Small intestine (tissue), 7 donors: ENCODE measurements at regions not wholly inside any gene's neighbourhood (a gene's known extent, or its start where the extent isn't known, plus 50 kb on each side); places are given as distances from the start of the nearest gene placed in this dataset.

Experiments used
- DNase-seq, 2 donors: peaks; one replicate each; pipeline versions ENCODE4 v3.0.0 to v3.0.0-alpha.2; 2013
- FAIRE-seq: peaks from 2 replicates; lab custom pipeline; 2012; peaks lifted over from hg19 to GRCh38; lab: Jason Lieb, UNC
- H3K27ac ChIP-seq, 3 donors: one replicate each; pipeline ENCODE4 v1.5.1; 2013; ENCODE audit warnings: low read length in 2 of 3, mild to moderate bottlenecking in 2 of 3, control low read depth in 1 of 3, inconsistent platforms in 1 of 3, low read depth in 1 of 3, moderate library complexity in 1 of 3
- H3K27me3 ChIP-seq, 3 donors: one replicate each; pipeline ENCODE4 v1.6.1; 2013; ENCODE audit warnings: low read length in 3 of 3, inconsistent platforms in 1 of 3; ENCODE audit not compliant: control insufficient read depth in 3 of 3, insufficient read depth in 3 of 3
- H3K36me3 ChIP-seq, 3 donors: one replicate each; pipeline ENCODE4 v1.6.1; 2013; ENCODE audit warnings: low read length in 3 of 3, inconsistent platforms in 1 of 3, low read depth in 1 of 3, mild to moderate bottlenecking in 1 of 3, moderate library complexity in 1 of 3; ENCODE audit not compliant: control insufficient read depth in 3 of 3, insufficient read depth in 2 of 3
- H3K4me1 ChIP-seq, 3 donors: one replicate each; pipeline ENCODE4 v1.6.1; 2013; ENCODE audit warnings: low read length in 2 of 3, inconsistent platforms in 1 of 3, low read depth in 1 of 3, mild to moderate bottlenecking in 1 of 3, moderate library complexity in 1 of 3; ENCODE audit not compliant: control insufficient read depth in 3 of 3, insufficient read depth in 2 of 3
- H3K4me3 ChIP-seq, 3 donors: one replicate each; pipeline ENCODE4 v1.5.1; 2013; ENCODE audit warnings: low read length in 3 of 3, control low read depth in 1 of 3, inconsistent platforms in 1 of 3, low read depth in 1 of 3, mild to moderate bottlenecking in 1 of 3, moderate library complexity in 1 of 3
- H3K9me3 ChIP-seq, 2 donors: one replicate each; pipeline ENCODE4 v1.6.1; 2013; ENCODE audit warnings: low read depth in 1 of 2, low read length in 1 of 2; ENCODE audit not compliant: control insufficient read depth in 2 of 2, insufficient read depth in 1 of 2
- WGBS, 3 donors: extraction: QIAGEN DNeasy Blood & Tissue Kit; methylation state at CpG; one replicate each; pipeline ENCODE4 v1.1.7; 2013; 5-methylcytosine and 5-hydroxymethylcytosine counted together
- donor health status: healthy with polysubstance abuse.
- donor health status: control.
- donor health status: control.
- donor health status: Bipolar disorder and iron deficiency.
- donor health status: healthy.

- no peaks in the 10 kb centered on the region for H3K4me1 ChIP-seq
- no peak for FAIRE-seq
- H3K4me3 ChIP-seq = no peak overlapping the region
- H3K27me3 ChIP-seq = no peaks in the 10 kb centered on the region
- DNase-seq = no peak
- 85 to 100% (median 96%) methylated on average over 1 of the region's 1 CpG for WGBS, 3 donors
- H3K9me3 ChIP-seq = peaks cover 0 to 4% of the 10 kb centered on the region in 2 donors
- no peaks in the 10 kb centered on the region for H3K36me3 ChIP-seq
- no peak overlapping the region for H3K27ac ChIP-seq
These were observed 482.4 kb upstream of the SOX5 start for GRCh38 chr12:24431872-24432271.

- no peak for FAIRE-seq
- Histone ChIP-seq H3K4me1 (no peaks in the 10 kb centered on the region), H3K27me3 (no peaks in the 10 kb centered on the region), H3K27ac (no peak overlapping the region), H3K4me3 (no peak overlapping the region), H3K9me3 (no peaks in the 10 kb centered on the region), H3K36me3 (no peaks in the 10 kb centered on the region)
- WGBS, 3 donors = 77 to 86% (median 86%) methylated on average over 4 of the region's 4 CpGs
- no peak for DNase-seq
These were observed 478.3 kb upstream of the SOX5 start for GRCh38 chr12:24427776-24428175.

GRCh38 chr12:24425601-24425970 is 476.1 kb upstream of the SOX5 start:
- no peak for FAIRE-seq

GRCh38 chr12:24424889-24425600 is 475.6 kb upstream of the SOX5 start:
- no peak for FAIRE-seq
- WGBS, 3 donors = 46 to 61% (median 49%) methylated on average over 6 of the region's 6 CpGs
- H3K27ac ChIP-seq = no peak overlapping the region
- H3K9me3 ChIP-seq = no peaks in the 10 kb centered on the region
- no peaks in the 10 kb centered on the region for H3K36me3 ChIP-seq
- H3K27me3 ChIP-seq = no peaks in the 10 kb centered on the region
- H3K4me1 ChIP-seq = no peaks in the 10 kb centered on the region
- no peak for DNase-seq
- H3K4me3 ChIP-seq = no peak overlapping the region

More at GRCh38 chr12:24425601-24425970, 476.1 kb upstream of the SOX5 start:
- H3K9me3 ChIP-seq = no peaks in the 10 kb centered on the region
- WGBS, 3 donors = 74 to 88% (median 86%) methylated on average over 2 of the region's 2 CpGs
- no peaks in the 10 kb centered on the region for H3K27me3 ChIP-seq
- H3K36me3 ChIP-seq = no peaks in the 10 kb centered on the region
- no peak overlapping the region for H3K4me3 ChIP-seq
- no peak overlapping the region for H3K27ac ChIP-seq
- DNase-seq = no peak
- no peaks in the 10 kb centered on the region for H3K4me1 ChIP-seq

- Histone ChIP-seq H3K4me1 (no peaks in the 10 kb centered on the region), H3K27ac (no peak overlapping the region), H3K36me3 (no peaks in the 10 kb centered on the region), H3K27me3 (no peaks in the 10 kb centered on the region), H3K4me3 (no peak overlapping the region), H3K9me3 (no peaks in the 10 kb centered on the region)
- DNase-seq (no peak), FAIRE-seq (no peak)
- WGBS, 3 donors = 25 to 69% (median 44%) methylated on average over 2 of the region's 2 CpGs
These were observed 474.9 kb upstream of the SOX5 start for GRCh38 chr12:24424376-24424775.

- Histone ChIP-seq H3K27ac (no peak overlapping the region), H3K4me1 (no peaks in the 10 kb centered on the region), H3K36me3 (no peaks in the 10 kb centered on the region), H3K9me3 (no peaks in the 10 kb centered on the region), H3K4me3 (no peak overlapping the region), H3K27me3 (no peaks in the 10 kb centered on the region)
- DNase-seq (no peak), FAIRE-seq (no peak)
- WGBS, 3 donors = 76 to 92% (median 83%) methylated on average over 4 of the region's 4 CpGs
These were observed 474.1 kb upstream of the SOX5 start for GRCh38 chr12:24423611-24424010.

GRCh38 chr12:24421759-24422158 is 472.3 kb upstream of the SOX5 start:
- Histone ChIP-seq H3K4me3 (no peak overlapping the region), H3K27ac (no peak overlapping the region), H3K27me3 (no peaks in the 10 kb centered on the region), H3K9me3 (no peaks in the 10 kb centered on the region), H3K36me3 (no peaks in the 10 kb centered on the region), H3K4me1 (no peaks in the 10 kb centered on the region)
- FAIRE-seq = no peak
- DNase-seq = no peak
- WGBS, 3 donors = 64 to 85% (median 70%) methylated on average over 5 of the region's 5 CpGs

GRCh38 chr12:24418157-24418556 is 468.7 kb upstream of the SOX5 start:
- FAIRE-seq = no peak
- H3K9me3 ChIP-seq = no peaks in the 10 kb centered on the region
- no peaks in the 10 kb centered on the region for H3K4me1 ChIP-seq
- H3K27me3 ChIP-seq = no peaks in the 10 kb centered on the region
- no peak for DNase-seq
- H3K4me3 ChIP-seq = no peak overlapping the region
- no peaks in the 10 kb centered on the region for H3K36me3 ChIP-seq
- H3K27ac ChIP-seq = no peak overlapping the region
- 82 to 96% (median 89%) methylated on average over 1 of the region's 1 CpG for WGBS, 3 donors
